Naive B cell (primary cell): ENCODE measurements at regions not wholly inside any gene's neighbourhood (a gene's known extent, or its start where the extent isn't known, plus 50 kb on each side); places are given as distances from the start of the nearest gene placed in this dataset.
"Not testable (repeated sequence)": the region's sequence is repeated elsewhere in the genome, so short reads cannot be mapped to it uniquely, and the experiment has no call there.

Experiments
- ATAC-seq, 2 donors: fragments of 150-1000 bp; cut with Tn5 transposase; 2 replicates each; pipeline ENCODE4 v1.10.0; 2021; ENCODE audit warnings: low read depth in 2 of 2, mild to moderate bottlenecking in 2 of 2, moderate library complexity in 2 of 2
- DNase-seq: peaks from one replicate; pipeline ENCODE4 v3.0.0; 2022
- H3K27ac Mint-ChIP-seq, 6 donors: one replicate each; pipeline ENCODE4 v1.8.0; 2020 to 2022; ENCODE audit warnings: mild to moderate bottlenecking in 6 of 6, mixed read lengths in 6 of 6, moderate library complexity in 5 of 6, inconsistent platforms in 2 of 6
- H3K27me3 Mint-ChIP-seq, 3 donors: one replicate each; pipeline ENCODE4 v1.8.0; 2021 to 2022; ENCODE audit warnings: mixed read lengths in 3 of 3, mild to moderate bottlenecking in 1 of 3
- H3K36me3 Mint-ChIP-seq, 2 donors: one replicate each; pipeline ENCODE4 v1.8.0; 2020 to 2022; ENCODE audit warnings: mixed read lengths in 2 of 2, inconsistent platforms in 1 of 2, mild to moderate bottlenecking in 1 of 2
- H3K4me1 Mint-ChIP-seq, 3 donors: one replicate each; pipeline ENCODE4 v1.8.0; 2020 to 2022; ENCODE audit warnings: mixed read lengths in 3 of 3, inconsistent platforms in 1 of 3, mild to moderate bottlenecking in 1 of 3, moderate library complexity in 1 of 3
- H3K4me3 Mint-ChIP-seq, 8 donors: one replicate each; pipeline ENCODE4 v1.8.0; 2020 to 2022; ENCODE audit warnings: mild to moderate bottlenecking in 8 of 8, mixed read lengths in 8 of 8, moderate library complexity in 8 of 8, inconsistent platforms in 2 of 8
- H3K9me3 Mint-ChIP-seq, 7 donors: one replicate each; pipeline ENCODE4 v1.8.0; 2020 to 2022; ENCODE audit warnings: mixed read lengths in 7 of 7, mild to moderate bottlenecking in 5 of 7, inconsistent platforms in 2 of 7, moderate library complexity in 1 of 7

DNA sequence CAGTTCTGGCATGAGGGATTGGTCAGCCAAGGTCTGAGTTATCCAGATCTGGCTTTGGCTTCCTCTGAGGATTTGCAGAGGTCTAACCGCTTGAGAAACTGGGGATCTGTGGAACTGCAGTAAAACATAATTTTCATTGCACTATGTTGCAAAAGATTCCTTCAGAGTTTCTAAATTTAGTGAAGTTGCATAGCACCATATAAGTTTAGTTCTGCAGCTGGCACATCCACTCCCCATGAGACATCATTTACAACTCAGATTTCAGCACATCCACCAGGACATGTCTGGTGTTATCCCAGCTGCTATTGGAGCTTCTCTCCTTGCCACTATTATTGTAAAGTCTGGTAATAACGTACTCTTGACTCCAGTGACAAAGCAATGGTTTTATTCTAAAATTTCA, 181.5 kb downstream of the CWF19L2 start:
- ATAC-seq, result no peak
- Mint-ChIP-seq H3K36me3 (no peaks in the 10 kb centered on the region), H3K27ac (no peak overlapping the region), H3K27me3 (no peaks in the 10 kb centered on the region), H3K4me1 (no peaks in the 10 kb centered on the region), H3K9me3 (peaks cover 7 to 23% (median 14%) of the 10 kb centered on the region in 7 donors), H3K4me3 (no peak overlapping the region)
- no peak for DNase-seq

DNA sequence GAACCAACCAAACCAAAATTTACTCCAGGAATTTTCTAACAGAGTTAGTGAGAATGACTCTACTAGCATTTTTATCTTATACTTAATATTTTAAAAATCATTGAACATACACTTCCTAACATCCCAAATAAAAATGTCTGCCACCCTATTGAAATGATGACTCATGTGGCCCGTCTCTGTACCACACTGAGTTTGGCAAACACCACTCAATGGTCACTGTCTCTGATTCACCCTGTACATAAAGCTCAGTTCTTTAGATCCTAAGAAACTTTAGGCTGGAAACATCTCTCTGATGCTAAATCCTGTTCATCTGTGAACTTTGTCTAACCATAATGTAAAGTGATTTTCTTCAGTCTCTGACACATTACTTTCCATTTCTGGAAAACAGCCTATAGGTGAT, 182.0 kb downstream of the CWF19L2 start:
- Mint-ChIP-seq H3K9me3 (peaks cover 7 to 23% (median 14%) of the 10 kb centered on the region in 7 donors), H3K4me3 (no peak overlapping the region), H3K27ac (no peak overlapping the region), H3K4me1 (no peaks in the 10 kb centered on the region), H3K27me3 (no peaks in the 10 kb centered on the region), H3K36me3 (no peaks in the 10 kb centered on the region)
- DNase-seq (no peak), ATAC-seq (no peak)

DNA sequence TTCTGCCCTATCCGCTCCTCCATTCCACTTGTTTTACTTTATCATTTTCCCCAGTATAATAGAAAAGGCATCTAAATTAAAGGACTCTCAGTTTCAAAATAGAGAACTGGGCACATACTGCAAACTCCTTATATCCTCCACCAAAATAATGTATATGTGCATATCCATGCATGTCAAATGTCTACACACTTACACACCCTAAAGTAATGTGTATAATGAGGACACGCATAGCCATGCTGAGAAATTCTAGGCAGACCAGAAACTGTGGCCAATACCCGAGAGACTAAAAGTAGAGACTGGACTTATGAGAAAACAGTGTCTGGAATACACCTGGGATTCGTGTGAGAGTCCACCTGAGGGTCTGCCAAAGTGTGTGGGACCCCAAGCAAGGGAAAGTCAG, 183.5 kb downstream of the CWF19L2 start:
- Mint-ChIP-seq H3K27me3 (no peaks in the 10 kb centered on the region), H3K4me1 (no peaks in the 10 kb centered on the region), H3K27ac (no peak overlapping the region), H3K4me3 (no peak overlapping the region), H3K9me3 (peaks cover 1 to 15% (median 6%) of the 10 kb centered on the region in 7 donors), H3K36me3 (no peaks in the 10 kb centered on the region)
- DNase-seq (no peak), ATAC-seq (no peak)

DNA sequence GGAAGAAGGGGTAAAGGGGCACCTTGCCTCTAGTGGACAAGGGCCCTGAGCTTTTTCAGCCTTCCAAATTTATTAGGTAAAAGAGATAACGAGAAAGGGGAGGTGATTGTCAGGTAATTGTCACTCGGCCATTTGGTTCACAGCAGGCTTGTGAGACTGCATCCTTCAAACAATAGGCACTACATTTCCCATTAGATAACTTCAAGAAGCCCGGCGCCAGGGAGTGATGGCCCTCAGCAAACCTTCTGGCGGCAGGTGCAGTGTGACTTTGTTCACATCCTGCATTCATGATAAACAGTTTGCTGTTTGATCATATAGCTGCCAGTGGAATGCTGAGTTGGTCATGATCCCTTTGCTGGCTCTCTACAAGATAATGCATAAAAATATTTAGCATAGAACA, 185.1 kb downstream of the CWF19L2 start:
- DNase-seq, result no peak
- H3K27ac Mint-ChIP-seq, result no peak overlapping the region
- no peaks in the 10 kb centered on the region for H3K27me3 Mint-ChIP-seq
- peaks cover 0 to 4% (median 0%) of the 10 kb centered on the region in 7 donors for H3K9me3 Mint-ChIP-seq
- H3K4me3 Mint-ChIP-seq, result no peak overlapping the region
- no peaks in the 10 kb centered on the region for H3K36me3 Mint-ChIP-seq
- no peaks in the 10 kb centered on the region for H3K4me1 Mint-ChIP-seq
- no peak for ATAC-seq

GRCh38 chr11:107271425-107271824, 186.2 kb downstream of the CWF19L2 start:
- no peak overlapping the region for H3K27ac Mint-ChIP-seq
- no peak overlapping the region for H3K4me3 Mint-ChIP-seq
- H3K9me3 Mint-ChIP-seq, result peaks cover 0 to 4% (median 0%) of the 10 kb centered on the region in 7 donors
- ATAC-seq (no peak), DNase-seq (no peak)
- no peaks in the 10 kb centered on the region for H3K4me1 Mint-ChIP-seq
- H3K36me3 Mint-ChIP-seq, result no peaks in the 10 kb centered on the region
- H3K27me3 Mint-ChIP-seq, result no peaks in the 10 kb centered on the region

DNA sequence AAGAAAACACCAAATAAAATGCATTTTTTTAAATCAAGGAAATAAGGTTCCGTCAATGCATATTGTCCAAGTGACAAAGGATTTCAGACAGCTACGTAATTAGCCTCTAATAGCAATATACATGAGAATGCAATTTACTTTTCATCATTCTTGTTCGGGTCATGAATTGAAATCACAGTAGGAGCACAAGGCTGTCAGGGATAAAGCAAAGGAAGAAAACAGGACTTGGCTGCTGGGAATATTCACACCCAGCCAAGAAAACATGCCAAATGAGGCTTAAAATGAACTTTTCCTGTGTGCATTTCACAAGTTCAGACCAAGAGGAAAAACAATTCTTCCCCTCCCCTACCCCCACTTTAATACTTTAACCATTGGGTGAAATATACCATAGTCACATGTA, 188.6 kb downstream of the CWF19L2 start:
- peaks cover 0 to 4% (median 0%) of the 10 kb centered on the region in 7 donors for H3K9me3 Mint-ChIP-seq

GRCh38 chr11:107266455-107266854, 191.2 kb downstream of the CWF19L2 start:
- Mint-ChIP-seq H3K9me3 (no peaks in the 10 kb centered on the region), H3K27me3 (no peaks in the 10 kb centered on the region), H3K4me1 (no peaks in the 10 kb centered on the region), H3K27ac (no peak overlapping the region), H3K4me3 (no peak overlapping the region), H3K36me3 (no peaks in the 10 kb centered on the region)
- no peak for ATAC-seq
- DNase-seq, result no peak

More for the DNA sequence above, 188.6 kb downstream of the CWF19L2 start:
- ATAC-seq (no peak), DNase-seq (no peak)
- Mint-ChIP-seq H3K27ac (no peak overlapping the region), H3K4me3 (no peak overlapping the region), H3K36me3 (no peaks in the 10 kb centered on the region), H3K27me3 (no peaks in the 10 kb centered on the region), H3K4me1 (no peaks in the 10 kb centered on the region)

DNA sequence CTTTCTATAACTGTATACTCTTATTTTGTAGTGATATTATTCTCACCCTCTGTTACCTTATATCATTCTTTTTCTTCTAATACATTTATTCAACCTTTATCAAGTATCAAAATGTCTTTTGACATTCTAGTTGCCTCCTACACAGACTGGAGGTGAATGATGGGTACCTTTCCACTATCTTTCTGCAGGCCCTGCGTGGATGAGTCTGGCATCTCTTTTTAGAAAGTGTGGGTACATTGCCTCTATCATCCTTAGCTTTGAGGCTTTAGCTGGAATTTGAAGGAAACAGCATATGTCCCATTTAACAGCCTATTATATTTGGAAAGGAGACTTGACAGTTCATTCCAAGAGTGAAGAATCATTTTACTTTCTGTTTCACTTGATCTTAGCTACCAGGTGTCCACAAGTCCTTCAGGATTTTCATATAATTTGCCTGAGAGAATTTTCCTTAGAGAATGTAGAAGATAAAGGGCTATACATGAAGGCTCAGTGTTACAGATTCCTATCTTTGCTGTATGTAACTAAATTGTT, 192.0 kb downstream of the CWF19L2 start:
- Mint-ChIP-seq H3K9me3 (no peaks in the 10 kb centered on the region), H3K36me3 (no peaks in the 10 kb centered on the region), H3K27me3 (peaks cover 0 to 4% (median 1%) of the 10 kb centered on the region in 3 donors), H3K4me3 (no peak overlapping the region), H3K4me1 (no peaks in the 10 kb centered on the region), H3K27ac (no peak overlapping the region)
- ATAC-seq, result no peak
- no peak for DNase-seq

DNA sequence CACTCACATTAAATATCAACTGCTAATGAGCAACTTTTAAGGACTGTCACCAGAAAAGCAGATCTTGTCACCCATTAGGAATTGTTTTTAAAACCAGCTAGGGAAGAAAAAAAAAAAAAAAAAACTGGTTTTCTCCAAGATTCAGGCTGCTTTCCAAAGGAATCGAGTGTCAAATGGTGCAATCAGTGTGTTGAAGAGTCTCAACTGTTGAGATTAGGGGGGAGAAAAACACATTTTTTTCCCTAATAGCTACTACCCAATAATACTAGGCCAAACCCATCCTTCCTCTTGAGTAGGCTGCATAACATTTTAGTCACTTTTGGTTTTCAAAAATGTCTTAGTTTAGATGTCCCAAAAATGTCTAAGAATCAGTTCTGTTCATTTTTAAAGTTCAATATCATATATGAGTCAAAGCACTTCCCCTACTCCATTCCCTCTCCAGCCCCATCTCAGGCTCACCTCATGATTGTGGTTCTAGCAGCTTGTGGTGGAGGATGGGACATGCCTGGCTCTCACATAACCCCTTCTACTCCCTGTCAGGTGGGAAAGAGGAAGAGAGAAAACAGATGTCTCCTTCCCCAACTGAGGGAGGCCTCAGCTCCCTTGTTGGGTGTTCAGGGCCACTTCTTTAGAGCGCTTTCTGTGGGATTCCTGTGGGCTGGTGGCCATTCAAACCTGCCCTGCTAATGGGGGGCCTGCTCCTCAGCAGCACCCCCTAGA, 193.6 kb downstream of the CWF19L2 start:
- DNase-seq, result no peak
- no peak for ATAC-seq
- Mint-ChIP-seq H3K27me3 (peaks cover 0 to 11% (median 9%) of the 10 kb centered on the region in 3 donors), H3K9me3 (no peaks in the 10 kb centered on the region), H3K4me1 (no peaks in the 10 kb centered on the region), H3K36me3 (no peaks in the 10 kb centered on the region), H3K27ac (no peak overlapping the region), H3K4me3 (no peak overlapping the region)

GRCh38 chr11:107259811-107260221, 197.8 kb downstream of the CWF19L2 start:
- Mint-ChIP-seq H3K36me3 (no peaks in the 10 kb centered on the region), H3K4me1 (no peaks in the 10 kb centered on the region), H3K9me3 (peaks cover 0 to 4% (median 0%) of the 10 kb centered on the region in 7 donors), H3K4me3 (no peak overlapping the region), H3K27ac (no peak overlapping the region), H3K27me3 (peaks cover 7 to 15% (median 9%) of the 10 kb centered on the region in 3 donors)
- ATAC-seq (no peak), DNase-seq (no peak)

DNA sequence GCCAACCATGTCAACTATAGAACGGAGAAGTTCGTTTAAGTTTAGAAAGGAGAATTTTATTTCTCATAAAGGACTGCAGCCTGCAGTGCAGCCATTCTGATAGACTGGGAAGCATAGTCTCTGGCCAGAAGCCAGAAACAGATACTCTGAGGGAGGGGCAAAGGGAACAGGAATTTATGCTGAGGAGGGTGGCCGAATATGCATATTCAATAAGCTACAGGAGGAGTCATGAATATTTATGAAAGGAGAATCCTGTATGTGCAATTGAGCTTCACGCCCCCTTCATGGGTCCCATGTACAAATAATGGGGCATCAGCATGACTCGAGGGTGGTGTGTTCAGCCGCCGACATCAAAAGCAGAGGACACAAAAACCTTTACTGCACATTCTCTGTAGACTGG, 199.9 kb downstream of the CWF19L2 start:
- ATAC-seq (no peak), DNase-seq (no peak)
- Mint-ChIP-seq H3K27ac (no peak overlapping the region), H3K27me3 (peaks cover 7 to 18% (median 15%) of the 10 kb centered on the region in 3 donors), H3K4me1 (no peaks in the 10 kb centered on the region), H3K4me3 (no peak overlapping the region), H3K9me3 (peaks cover 0 to 4% (median 0%) of the 10 kb centered on the region in 7 donors), H3K36me3 (no peaks in the 10 kb centered on the region)

DNA sequence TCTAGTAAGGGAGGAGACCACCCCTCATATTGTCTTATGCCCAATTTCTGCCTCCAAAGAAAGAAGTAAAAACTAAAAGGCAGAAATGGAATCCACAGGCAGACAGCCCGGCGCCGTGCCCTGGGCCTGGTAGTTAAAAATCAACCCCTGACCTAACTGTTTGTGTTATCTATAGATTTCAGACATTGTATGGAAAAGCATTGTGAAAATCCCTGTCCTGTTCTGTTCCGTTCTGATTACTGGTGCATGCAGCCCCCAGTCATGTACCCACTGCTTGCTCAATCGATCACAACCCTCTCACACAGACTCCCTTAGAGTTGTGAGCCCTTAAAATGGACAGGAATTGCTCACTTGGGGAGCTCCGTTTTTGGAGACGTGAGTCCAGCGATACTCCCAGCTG, 204.0 kb downstream of the CWF19L2 start:
- not testable (repeated sequence) for H3K27ac Mint-ChIP-seq, ATAC-seq, H3K4me1 Mint-ChIP-seq

GRCh38 chr11:107252429-107253161, 205.0 kb downstream of the CWF19L2 start:
- Mint-ChIP-seq H3K9me3 (peaks cover 0 to 2% (median 0%) of the 10 kb centered on the region in 7 donors), H3K27ac (no peak overlapping the region), H3K4me1 (no peaks in the 10 kb centered on the region), H3K27me3 (peaks cover 6 to 7% (median 6%) of the 10 kb centered on the region in 3 donors), H3K4me3 (no peak overlapping the region), H3K36me3 (no peaks in the 10 kb centered on the region)
- no peak for DNase-seq
- no peak for ATAC-seq

More for the DNA sequence above, 204.0 kb downstream of the CWF19L2 start:
- not testable (repeated sequence) for H3K4me3 Mint-ChIP-seq, DNase-seq, H3K36me3 Mint-ChIP-seq, H3K9me3 Mint-ChIP-seq, H3K27me3 Mint-ChIP-seq

GRCh38 chr11:107251298-107251697, 206.3 kb downstream of the CWF19L2 start:
- no peaks in the 10 kb centered on the region for H3K36me3 Mint-ChIP-seq
- no peak overlapping the region for H3K27ac Mint-ChIP-seq
- DNase-seq, result no peak
- ATAC-seq, result no peak
- peaks cover 0 to 6% (median 3%) of the 10 kb centered on the region in 3 donors for H3K27me3 Mint-ChIP-seq
- no peak overlapping the region for H3K4me3 Mint-ChIP-seq
- peaks cover 0 to 2% (median 0%) of the 10 kb centered on the region in 7 donors for H3K9me3 Mint-ChIP-seq
- H3K4me1 Mint-ChIP-seq, result no peaks in the 10 kb centered on the region
